ENCODE measurements at regions not wholly inside any gene's neighbourhood (a gene's known extent, or its start where the extent isn't known, plus 50 kb on each side); places are given as distances from the start of the nearest gene placed in this dataset.

- TF ChIP-seq BCL3 (IDR thresholded peaks at IDR 0.05) (no peak), CBX8 (IDR thresholded peaks at IDR 0.05) (no peak), MYC (IDR thresholded peaks at IDR 0.05; ENCODE audit: borderline replicate concordance, low read length) (no peak), ESRRA (IDR thresholded peaks at IDR 0.05; ENCODE audit: borderline replicate concordance, low read length) (no peak), ATOH8 (CRISPR knock-in tag; IDR thresholded peaks at IDR 0.05; ENCODE audit: low read depth) (no peak), NPAS2 (CRISPR knock-in tag; IDR thresholded peaks at IDR 0.05; ENCODE audit: borderline replicate concordance) (no peak), HDAC2 (IDR thresholded peaks at IDR 0.05) (no peak), TP53 (CRISPR knock-in tag; IDR thresholded peaks at IDR 0.05) (no peak), RFX5 (IDR thresholded peaks at IDR 0.05) (no peak), CBX2 (IDR thresholded peaks at IDR 0.05; ENCODE audit: borderline replicate concordance, low read depth) (no peak), RARB (CRISPR knock-in tag; IDR thresholded peaks at IDR 0.05) (no peak), NFE2L2 (conservative IDR thresholded peaks at IDR 0.05; ENCODE audit: low read length) (no peak), HES2 (IDR thresholded peaks at IDR 0.05) (no peak), JUNB (IDR thresholded peaks at IDR 0.05) (no peak), FOXS1 (CRISPR knock-in tag; IDR thresholded peaks at IDR 0.05) (no peak), POLR2A (IDR thresholded peaks at IDR 0.05; ENCODE audit: low read length) (no peak)
- TF ChIP-seq, protein P1, sequence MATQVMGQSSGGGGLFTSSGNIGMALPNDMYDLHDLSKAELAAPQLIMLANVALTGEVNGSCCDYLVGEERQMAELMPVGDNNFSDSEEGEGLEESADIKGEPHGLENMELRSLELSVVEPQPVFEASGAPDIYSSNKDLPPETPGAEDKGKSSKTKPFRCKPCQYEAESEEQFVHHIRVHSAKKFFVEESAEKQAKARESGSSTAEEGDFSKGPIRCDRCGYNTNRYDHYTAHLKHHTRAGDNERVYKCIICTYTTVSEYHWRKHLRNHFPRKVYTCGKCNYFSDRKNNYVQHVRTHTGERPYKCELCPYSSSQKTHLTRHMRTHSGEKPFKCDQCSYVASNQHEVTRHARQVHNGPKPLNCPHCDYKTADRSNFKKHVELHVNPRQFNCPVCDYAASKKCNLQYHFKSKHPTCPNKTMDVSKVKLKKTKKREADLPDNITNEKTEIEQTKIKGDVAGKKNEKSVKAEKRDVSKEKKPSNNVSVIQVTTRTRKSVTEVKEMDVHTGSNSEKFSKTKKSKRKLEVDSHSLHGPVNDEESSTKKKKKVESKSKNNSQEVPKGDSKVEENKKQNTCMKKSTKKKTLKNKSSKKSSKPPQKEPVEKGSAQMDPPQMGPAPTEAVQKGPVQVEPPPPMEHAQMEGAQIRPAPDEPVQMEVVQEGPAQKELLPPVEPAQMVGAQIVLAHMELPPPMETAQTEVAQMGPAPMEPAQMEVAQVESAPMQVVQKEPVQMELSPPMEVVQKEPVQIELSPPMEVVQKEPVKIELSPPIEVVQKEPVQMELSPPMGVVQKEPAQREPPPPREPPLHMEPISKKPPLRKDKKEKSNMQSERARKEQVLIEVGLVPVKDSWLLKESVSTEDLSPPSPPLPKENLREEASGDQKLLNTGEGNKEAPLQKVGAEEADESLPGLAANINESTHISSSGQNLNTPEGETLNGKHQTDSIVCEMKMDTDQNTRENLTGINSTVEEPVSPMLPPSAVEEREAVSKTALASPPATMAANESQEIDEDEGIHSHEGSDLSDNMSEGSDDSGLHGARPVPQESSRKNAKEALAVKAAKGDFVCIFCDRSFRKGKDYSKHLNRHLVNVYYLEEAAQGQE (IDR thresholded peaks at IDR 0.05), result no peak
- TF ChIP-seq, protein P2, sequence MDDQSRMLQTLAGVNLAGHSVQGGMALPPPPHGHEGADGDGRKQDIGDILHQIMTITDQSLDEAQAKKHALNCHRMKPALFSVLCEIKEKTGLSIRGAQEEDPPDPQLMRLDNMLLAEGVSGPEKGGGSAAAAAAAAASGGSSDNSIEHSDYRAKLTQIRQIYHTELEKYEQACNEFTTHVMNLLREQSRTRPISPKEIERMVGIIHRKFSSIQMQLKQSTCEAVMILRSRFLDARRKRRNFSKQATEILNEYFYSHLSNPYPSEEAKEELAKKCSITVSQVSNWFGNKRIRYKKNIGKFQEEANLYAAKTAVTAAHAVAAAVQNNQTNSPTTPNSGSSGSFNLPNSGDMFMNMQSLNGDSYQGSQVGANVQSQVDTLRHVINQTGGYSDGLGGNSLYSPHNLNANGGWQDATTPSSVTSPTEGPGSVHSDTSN (IDR thresholded peaks at IDR 0.05), result no peak
- TF ChIP-seq, protein P3, sequence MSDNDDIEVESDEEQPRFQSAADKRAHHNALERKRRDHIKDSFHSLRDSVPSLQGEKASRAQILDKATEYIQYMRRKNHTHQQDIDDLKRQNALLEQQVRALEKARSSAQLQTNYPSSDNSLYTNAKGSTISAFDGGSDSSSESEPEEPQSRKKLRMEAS (IDR thresholded peaks at IDR 0.05), result no peak
- ATAC-seq (no peak), FAIRE-seq (no peak), DNase-seq (ENCODE audit: low read depth in 1 of 2, low spot score in 1 of 2) (no peak)
- CTCF ChIA-PET, result interaction anchor here (0.7 to 1.4 kb wide), 2 partner anchors 18 to 32 kb away, joined by 3 to 4 read pairs; no protein-coding TSS in a partner anchor
- 27% methylated on average over 5 of the region's 5 CpGs for WGBS (ENCODE audit: missing lambda C conversion rate)
- H3K4me2 ChIP-seq, result no peak overlapping the region
- POLR2A ChIA-PET, result no interaction called here
- H3K4me1 ChIP-seq, result no peaks in the 10 kb centered on the region
- no peak overlapping the region for H3K27ac ChIP-seq
- no peaks in the 10 kb centered on the region for H3K9me3 ChIP-seq
- no peak overlapping the region for H3K4me3 ChIP-seq
Measured at GRCh38 chr3:3726549-3726948, 72.7 kb upstream of the LRRN1 start.

DNA sequence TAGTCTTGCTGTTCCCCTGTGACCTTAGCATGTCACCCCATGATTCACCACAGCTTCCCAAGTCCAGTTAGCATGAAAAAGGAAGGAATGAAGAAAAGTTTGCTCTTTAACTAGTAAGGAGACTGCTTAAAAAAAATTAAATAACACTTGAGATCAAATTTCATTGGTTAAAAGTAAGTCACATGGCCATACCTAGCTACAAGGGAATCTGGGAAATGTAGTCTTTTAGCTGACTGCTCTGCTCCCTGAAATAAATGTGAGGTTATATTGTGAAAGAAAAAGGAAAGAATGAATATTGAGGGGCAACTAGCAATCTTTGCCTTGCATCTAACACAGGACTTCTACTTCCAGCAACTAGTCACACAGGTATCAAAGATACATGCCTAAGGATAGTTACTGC is 84.7 kb upstream of the LRRN1 start:
- FAIRE-seq, result no peak
- TF ChIP-seq, protein P4, sequence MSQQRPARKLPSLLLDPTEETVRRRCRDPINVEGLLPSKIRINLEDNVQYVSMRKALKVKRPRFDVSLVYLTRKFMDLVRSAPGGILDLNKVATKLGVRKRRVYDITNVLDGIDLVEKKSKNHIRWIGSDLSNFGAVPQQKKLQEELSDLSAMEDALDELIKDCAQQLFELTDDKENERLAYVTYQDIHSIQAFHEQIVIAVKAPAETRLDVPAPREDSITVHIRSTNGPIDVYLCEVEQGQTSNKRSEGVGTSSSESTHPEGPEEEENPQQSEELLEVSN (IDR thresholded peaks at IDR 0.05; ENCODE audit: borderline replicate concordance, low read depth), result no peak
- TF ChIP-seq USF2 (IDR thresholded peaks at IDR 0.05) (no peak), POLR2AphosphoS2 (conservative IDR thresholded peaks at IDR 0.05; ENCODE audit: low read length) (no peak), FOSL2 (IDR thresholded peaks at IDR 0.05) (no peak), FOSL2 (CRISPR knock-in tag; IDR thresholded peaks at IDR 0.05) (no peak), ESRRA (IDR thresholded peaks at IDR 0.05; ENCODE audit: borderline replicate concordance, low read length) (no peak), HEYL (CRISPR knock-in tag; IDR thresholded peaks at IDR 0.05) (no peak), HOXB5 (CRISPR knock-in tag; IDR thresholded peaks at IDR 0.05) (no peak), HOXA7 (CRISPR knock-in tag; IDR thresholded peaks at IDR 0.05) (no peak), CBX8 (IDR thresholded peaks at IDR 0.05) (no peak), SREBF2 (IDR thresholded peaks at IDR 0.05) (no peak), BCL3 (IDR thresholded peaks at IDR 0.05) (no peak), EHF (CRISPR knock-in tag; IDR thresholded peaks at IDR 0.05) (no peak), ZFP36 (IDR thresholded peaks at IDR 0.05; ENCODE audit: borderline replicate concordance, partially characterized antibody) (no peak), ZC3H11A (IDR thresholded peaks at IDR 0.05) (no peak)

More for the DNA sequence above, 84.7 kb upstream of the LRRN1 start:
- H3K27ac ChIP-seq, result no peak overlapping the region
- no peak for ATAC-seq
- no peaks in the 10 kb centered on the region for H3K9me3 ChIP-seq
- CTCF ChIA-PET, result no interaction called here
- H3K4me2 ChIP-seq, result no peak overlapping the region
- POLR2A ChIA-PET, result no interaction called here
- DNase-seq (ENCODE audit: low read depth in 1 of 2, low spot score in 1 of 2), result no peak
- H3K4me3 ChIP-seq, result no peak overlapping the region
- no peaks in the 10 kb centered on the region for H3K4me1 ChIP-seq

All from A549 (cell line).